ENCODE measurements at regions not wholly inside any gene's neighbourhood (a gene's known extent, or its start where the extent isn't known, plus 50 kb on each side); places are given as distances from the start of the nearest gene placed in this dataset.

GRCh38 chr3:90132197-90132596 is 1024.8 kb downstream of the EPHA3 start:
- no peak for FAIRE-seq
- CTCF ChIA-PET: no interaction called here
- dilution Hi-C loops (cut with MboI; ENCODE audit: extremely low pct_ligation_motif_present, low sequenced_read_pairs) (no loop called here), intact Hi-C loops (cut with micrococcal nuclease) (no loop called here)
- Histone ChIP-seq H3K9ac (replicated peaks; ENCODE audit: extremely low read depth, insufficient read depth, low read length) (no peak overlapping the region), H3K79me2 (ENCODE audit: control insufficient read depth, insufficient read depth, low read length) (no peaks in the 10 kb centered on the region), H4K20me1 (replicated peaks; ENCODE audit: control insufficient read depth, extremely low read depth, insufficient read depth, low read length) (no peaks in the 10 kb centered on the region), H3K27me3 (ENCODE audit: control insufficient read depth in 2 of 2, insufficient read depth in 2 of 2, low read length in 2 of 2) (no peaks in the 10 kb centered on the region), H3K4me1 (ENCODE audit: control insufficient read depth, extremely low read depth, insufficient read depth, low read length) (no peaks in the 10 kb centered on the region), H3K4me3 (replicated peaks in 1 of 3; ENCODE audit: insufficient read depth in 1 of 3, low read depth in 1 of 3, low read length in 3 of 3) (no peak overlapping the region), H3K4me2 (ENCODE audit: insufficient read depth, low read length) (no peak overlapping the region), H3K36me3 (ENCODE audit: control insufficient read depth in 2 of 2, extremely low read depth in 1 of 2, insufficient read depth in 2 of 2, low read length in 2 of 2) (no peaks in the 10 kb centered on the region), H3K27ac (ENCODE audit: insufficient read depth, low read depth, low read length) (no peak overlapping the region), H2AFZ (ENCODE audit: low read depth, low read length) (no peak overlapping the region), H3K9me1 (replicated peaks; ENCODE audit: control insufficient read depth, extremely low read depth, insufficient read depth, low read length) (no peaks in the 10 kb centered on the region), H3K9me3 (replicated peaks; ENCODE audit: control insufficient read depth, insufficient read depth, low read length) (no peaks in the 10 kb centered on the region)
- BruUV-seq (replicated peaks): no TSS peak
- no peak for TF ChIP-seq GATA2 (IDR thresholded peaks at IDR 0.05; ENCODE audit: insufficient read depth, insufficient read length, low read depth, low read length)
- TF ChIP-seq JUN (IDR thresholded peaks at IDR 0.05; ENCODE audit: borderline replicate concordance, insufficient read depth, insufficient read length, low read depth): no peak
- no peak for TF ChIP-seq MAX (IDR thresholded peaks at IDR 0.05; ENCODE audit: insufficient read depth, insufficient read length)
- no peak for TF ChIP-seq CTCF (IDR thresholded peaks at IDR 0.05; ENCODE audit: extremely low read depth in 1 of 2, insufficient read depth in 1 of 2, low read depth in 1 of 2, low read length in 2 of 2)
- TF ChIP-seq EZH2 (IDR thresholded peaks at IDR 0.05; ENCODE audit: borderline replicate concordance, low read depth, low read length, severe bottlenecking): no peak
- TF ChIP-seq POLR2AphosphoS5 (IDR thresholded peaks at IDR 0.05; ENCODE audit: insufficient read depth, low read depth, low read length): no peak
- no peak for TF ChIP-seq MYC (IDR thresholded peaks at IDR 0.05; ENCODE audit: low read depth, low read length)
- no peak for TF ChIP-seq FOS (IDR thresholded peaks at IDR 0.05; ENCODE audit: borderline replicate concordance, insufficient read depth, low read length)
- no peak for TF ChIP-seq POLR2A (IDR thresholded peaks at IDR 0.05; ENCODE audit: low read depth, low read length)
- no peak for DNase-seq (ENCODE audit: low read depth, low spot score)
- POLR2A ChIA-PET: no interaction called here

All from endothelial cell of umbilical vein (primary cell).